OCI-LY3 (cell line): ENCODE measurements at regions not wholly inside any gene's neighbourhood (a gene's known extent, or its start where the extent isn't known, plus 50 kb on each side); places are given as distances from the start of the nearest gene placed in this dataset.

ENCODE experiments used
- H2AFZ ChIP-seq: fragments of 200-600, 300-600 bp; shearing (Covaris generic); 2 replicates; pipeline ENCODE4 v1.6.0; 2014; ENCODE audit warnings: antibody characterized with exemption, low read depth, low read length
- H3K27ac ChIP-seq: fragments of 200-600, 300-600 bp; sonication (generic); 2 replicates; pipeline ENCODE4 v1.5.1; 2014; ENCODE audit warnings: mild to moderate bottlenecking, low read length, moderate library complexity, mixed read lengths
- H3K27me3 ChIP-seq: fragments of 200-600, 300-600 bp; sonication (generic); 2 replicates; pipeline ENCODE4 v1.6.1; 2014; ENCODE audit warnings: low read depth, low read length, mixed read lengths
- H3K36me3 ChIP-seq: fragments of 200-600, 300-600 bp; sonication (generic); replicated peaks from 2 replicates; pipeline ENCODE3; 2014; ENCODE audit warnings: low read depth, low read length, mixed read lengths
- H3K4me1 ChIP-seq: fragments of 300-600, 200-600 bp; sonication (generic); 2 replicates; pipeline ENCODE4 v1.6.1; 2014; ENCODE audit warnings: low read length, mixed read lengths
- H3K4me2 ChIP-seq: fragments of 200-600, 300-600 bp; sonication (generic); 2 replicates; pipeline ENCODE4 v1.6.1; 2014; ENCODE audit warnings: low read length, mixed read lengths
- H3K4me3 ChIP-seq: fragments of 300-600, 200-600 bp; sonication (generic); 2 replicates; pipeline ENCODE4 v1.5.1; 2014; ENCODE audit warnings: antibody characterized with exemption, mild to moderate bottlenecking, low read length, moderate library complexity
- H3K79me2 ChIP-seq: fragments of 300-600, 200-600 bp; shearing (Covaris generic); 2 replicates; pipeline ENCODE4 v1.6.1; 2014; ENCODE audit warnings: mild to moderate bottlenecking, low read length, mixed read lengths
- H3K9ac ChIP-seq: fragments of 300-600, 200-600 bp; shearing (Covaris generic); 2 replicates; pipeline ENCODE4 v1.6.0; 2014; ENCODE audit warnings: mild to moderate bottlenecking, low read length, moderate library complexity
- H3K9me3 ChIP-seq: fragments of 200-600, 300-600 bp; shearing (Covaris generic); 2 replicates; pipeline ENCODE4 v1.6.1; 2014; ENCODE audit warnings: low read length, mixed read lengths; ENCODE audit not compliant: insufficient read depth
- H4K20me1 ChIP-seq: fragments of 200-600, 300-600 bp; sonication (generic); 2 replicates; pipeline ENCODE4 v1.6.1; 2016; ENCODE audit warnings: low read length, mixed read lengths; ENCODE audit not compliant: insufficient read depth
- EZH2phosphoT487 ChIP-seq: fragments of 200-600 bp; shearing (Covaris generic); IDR thresholded peaks from 2 replicates; pipeline ENCODE4 v1.6.1; 2018; ENCODE audit warnings: antibody characterized with exemption, mixed run types, low read depth
- TF ChIP-seq, protein P1 (sequence below): fragments of 200-600, 300-600 bp; sonication (generic); IDR thresholded peaks from 2 replicates; pipeline ENCODE4 v1.5.1; 2014; ENCODE audit warnings: antibody characterized with exemption, low read length, low read depth

GRCh38 chr1:98546319-98546718 lies 115.2 kb upstream of the SNX7 start:
- Histone ChIP-seq H3K36me3 (no peaks in the 10 kb centered on the region), H3K9ac (no peak overlapping the region), H3K79me2 (no peaks in the 10 kb centered on the region), H3K4me3 (no peak overlapping the region), H3K9me3 (no peaks in the 10 kb centered on the region), H3K27ac (no peak overlapping the region), H3K4me2 (no peak overlapping the region), H2AFZ (no peak overlapping the region), H3K4me1 (no peaks in the 10 kb centered on the region), H4K20me1 (no peaks in the 10 kb centered on the region), H3K27me3 (no peaks in the 10 kb centered on the region)
- no peak for TF ChIP-seq EZH2phosphoT487
- TF ChIP-seq, protein P1, sequence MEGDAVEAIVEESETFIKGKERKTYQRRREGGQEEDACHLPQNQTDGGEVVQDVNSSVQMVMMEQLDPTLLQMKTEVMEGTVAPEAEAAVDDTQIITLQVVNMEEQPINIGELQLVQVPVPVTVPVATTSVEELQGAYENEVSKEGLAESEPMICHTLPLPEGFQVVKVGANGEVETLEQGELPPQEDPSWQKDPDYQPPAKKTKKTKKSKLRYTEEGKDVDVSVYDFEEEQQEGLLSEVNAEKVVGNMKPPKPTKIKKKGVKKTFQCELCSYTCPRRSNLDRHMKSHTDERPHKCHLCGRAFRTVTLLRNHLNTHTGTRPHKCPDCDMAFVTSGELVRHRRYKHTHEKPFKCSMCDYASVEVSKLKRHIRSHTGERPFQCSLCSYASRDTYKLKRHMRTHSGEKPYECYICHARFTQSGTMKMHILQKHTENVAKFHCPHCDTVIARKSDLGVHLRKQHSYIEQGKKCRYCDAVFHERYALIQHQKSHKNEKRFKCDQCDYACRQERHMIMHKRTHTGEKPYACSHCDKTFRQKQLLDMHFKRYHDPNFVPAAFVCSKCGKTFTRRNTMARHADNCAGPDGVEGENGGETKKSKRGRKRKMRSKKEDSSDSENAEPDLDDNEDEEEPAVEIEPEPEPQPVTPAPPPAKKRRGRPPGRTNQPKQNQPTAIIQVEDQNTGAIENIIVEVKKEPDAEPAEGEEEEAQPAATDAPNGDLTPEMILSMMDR: no peak

GRCh38 chr1:98538106-98538505 lies 123.4 kb upstream of the SNX7 start:
- Histone ChIP-seq H3K4me3 (no peak overlapping the region), H3K36me3 (no peaks in the 10 kb centered on the region), H3K27ac (no peak overlapping the region), H3K79me2 (no peaks in the 10 kb centered on the region), H4K20me1 (no peaks in the 10 kb centered on the region), H2AFZ (no peak overlapping the region), H3K4me2 (no peak overlapping the region), H3K9ac (no peak overlapping the region), H3K4me1 (no peaks in the 10 kb centered on the region), H3K9me3 (no peaks in the 10 kb centered on the region), H3K27me3 (no peaks in the 10 kb centered on the region)
- TF ChIP-seq EZH2phosphoT487: no peak
- TF ChIP-seq, protein P1: no peak

DNA sequence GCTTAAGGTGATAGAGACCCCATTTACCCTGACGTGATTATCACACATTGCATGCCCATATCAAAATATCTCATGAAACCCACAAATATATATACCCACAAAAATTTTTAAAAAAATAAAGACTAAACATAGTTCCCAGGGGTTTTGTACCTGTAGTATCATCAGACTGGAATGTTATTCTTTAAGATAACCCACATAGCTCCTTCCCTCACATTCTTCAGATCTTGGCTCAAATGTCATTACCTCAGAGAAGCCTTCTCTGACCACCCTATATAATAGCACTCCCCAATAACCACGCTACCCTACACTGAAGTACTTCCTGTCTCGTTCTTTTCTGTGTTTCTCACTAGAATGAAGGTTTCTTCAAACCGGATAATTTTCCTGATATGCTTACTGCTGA lies 138.3 kb upstream of the SNX7 start:
- Histone ChIP-seq H3K4me2 (no peak overlapping the region), H2AFZ (no peak overlapping the region), H4K20me1 (no peaks in the 10 kb centered on the region), H3K4me3 (no peak overlapping the region), H3K27me3 (no peaks in the 10 kb centered on the region), H3K27ac (no peak overlapping the region), H3K9me3 (no peaks in the 10 kb centered on the region), H3K4me1 (no peaks in the 10 kb centered on the region), H3K9ac (no peak overlapping the region), H3K36me3 (no peaks in the 10 kb centered on the region), H3K79me2 (no peaks in the 10 kb centered on the region)
- no peak for TF ChIP-seq EZH2phosphoT487
- TF ChIP-seq, protein P1: no peak

- Histone ChIP-seq H3K4me3 (no peak overlapping the region), H3K79me2 (no peaks in the 10 kb centered on the region), H3K4me2 (no peak overlapping the region), H3K9me3 (no peaks in the 10 kb centered on the region), H3K27me3 (no peaks in the 10 kb centered on the region), H2AFZ (no peak overlapping the region), H3K27ac (no peak overlapping the region), H3K36me3 (no peaks in the 10 kb centered on the region), H3K9ac (no peak overlapping the region), H4K20me1 (no peaks in the 10 kb centered on the region), H3K4me1 (no peaks in the 10 kb centered on the region)
- no peak for TF ChIP-seq EZH2phosphoT487
- TF ChIP-seq, protein P1: no peak
These were observed 145.2 kb upstream of the SNX7 start for GRCh38 chr1:98516306-98516705.
